Stimulated activated naive CD8-positive, alpha-beta T cell treated with anti-CD3 and anti-CD28 coated beads, Interleukin-15, amount 100 ng/mL, for 72 hours (primary cell): ENCODE measurements at regions not wholly inside any gene's neighbourhood (a gene's known extent, or its start where the extent isn't known, plus 50 kb on each side); places are given as distances from the start of the nearest gene placed in this dataset.
"Not testable (repeated sequence)": the region's sequence is repeated elsewhere in the genome, so short reads cannot be mapped to it uniquely, and the experiment has no call there.

Experiments used
- ATAC-seq: fragments of 150-1000 bp; cut with Tn5 transposase; 2 replicates; pipeline ENCODE4 v1.10.0; 2021; ENCODE audit warnings: mild to moderate bottlenecking, moderate library complexity
- DNase-seq, 2 donors: peaks; one replicate each; pipeline ENCODE4 v3.0.0; 2021 to 2022
- H3K27ac Mint-ChIP-seq, 2 donors: one replicate each; pipeline ENCODE4 v1.8.0; 2022; ENCODE audit warnings: mild to moderate bottlenecking in 2 of 2, mixed read lengths in 2 of 2, moderate library complexity in 2 of 2
- H3K27me3 Mint-ChIP-seq: one replicate; pipeline ENCODE4 v1.8.0; 2022; ENCODE audit warnings: mixed read lengths
- H3K4me1 Mint-ChIP-seq: one replicate; pipeline ENCODE4 v1.8.0; 2022; ENCODE audit warnings: mild to moderate bottlenecking, mixed read lengths
- H3K4me3 Mint-ChIP-seq, 2 donors: one replicate each; pipeline ENCODE4 v1.8.0; 2022; ENCODE audit warnings: mild to moderate bottlenecking in 2 of 2, mixed read lengths in 2 of 2, moderate library complexity in 1 of 2
- H3K9me3 Mint-ChIP-seq, 2 donors: one replicate each; pipeline ENCODE4 v1.8.0; 2022; ENCODE audit warnings: mixed read lengths in 2 of 2

- H3K4me3 Mint-ChIP-seq, H3K27me3 Mint-ChIP-seq, DNase-seq, H3K27ac Mint-ChIP-seq, ATAC-seq: not testable (repeated sequence)
- Mint-ChIP-seq H3K9me3 (peaks cover 42 to 62% of the 10 kb centered on the region in 2 donors), H3K4me1 (peaks cover 49% of the 10 kb centered on the region)
Observed at GRCh38 chr11:14573539-14574057, 53.4 kb upstream of the PSMA1 start.

- no peak for DNase-seq
- Mint-ChIP-seq H3K4me1 (peaks cover 53% of the 10 kb centered on the region), H3K4me3 (peak overlapping the region in 1 of 2 donors; percentile 62)
Observed at GRCh38 chr11:14577292-14577691, 57.1 kb upstream of the PSMA1 start.

GRCh38 chr11:14577835-14578529 is 57.8 kb upstream of the PSMA1 start:
- DNase-seq = peak; percentile 21 to 36
- peak overlapping the region; percentile 64 to 79 for H3K27ac Mint-ChIP-seq
- ATAC-seq = peak; percentile 62
- H3K9me3 Mint-ChIP-seq = peaks cover 33 to 41% of the 10 kb centered on the region in 2 donors
- no peaks in the 10 kb centered on the region for H3K27me3 Mint-ChIP-seq
- H3K4me3 Mint-ChIP-seq = peak overlapping the region; percentile 13 to 62
- H3K4me1 Mint-ChIP-seq = peaks cover 50% of the 10 kb centered on the region

More at GRCh38 chr11:14577292-14577691, 57.1 kb upstream of the PSMA1 start:
- ATAC-seq = peak; percentile 37
- Mint-ChIP-seq H3K9me3 (peaks cover 38 to 46% of the 10 kb centered on the region in 2 donors), H3K27ac (no peak overlapping the region), H3K27me3 (no peaks in the 10 kb centered on the region)

GRCh38 chr11:14578541-14578956 is 58.4 kb upstream of the PSMA1 start:
- peak; percentile 99 for ATAC-seq

GRCh38 chr11:14579646-14580045 is 59.5 kb upstream of the PSMA1 start:
- H3K4me1 Mint-ChIP-seq = peaks cover 60% of the 10 kb centered on the region
- H3K9me3 Mint-ChIP-seq = peaks cover 35 to 36% of the 10 kb centered on the region in 2 donors
- DNase-seq (no peak), ATAC-seq (no peak)
- H3K4me3 Mint-ChIP-seq = no peak overlapping the region
- H3K27ac Mint-ChIP-seq = peak overlapping the region in 1 of 2 donors; percentile 79
- no peaks in the 10 kb centered on the region for H3K27me3 Mint-ChIP-seq

More at GRCh38 chr11:14578541-14578956, 58.4 kb upstream of the PSMA1 start:
- Mint-ChIP-seq H3K27ac (peak overlapping the region; percentile 52 to 79), H3K4me3 (peak overlapping the region; percentile 13 to 14), H3K27me3 (no peaks in the 10 kb centered on the region), H3K4me1 (peaks cover 54% of the 10 kb centered on the region), H3K9me3 (peaks cover 38 to 46% of the 10 kb centered on the region in 2 donors)
- DNase-seq = peak; percentile 61 to 75

GRCh38 chr11:14582793-14583192 is 60.8 kb upstream of the PDE3B start:
- Mint-ChIP-seq H3K4me3 (no peak overlapping the region), H3K27ac (peak overlapping the region in 1 of 2 donors; percentile 2), H3K9me3 (peaks cover 17 to 20% of the 10 kb centered on the region in 2 donors), H3K27me3 (no peaks in the 10 kb centered on the region), H3K4me1 (peaks cover 72% of the 10 kb centered on the region)
- ATAC-seq (no peak), DNase-seq (no peak)

- H3K9me3 Mint-ChIP-seq = peaks cover 17 to 19% of the 10 kb centered on the region in 2 donors
- peaks cover 70% of the 10 kb centered on the region for H3K4me1 Mint-ChIP-seq
Observed at GRCh38 chr11:14583252-14584034, 60.2 kb upstream of the PDE3B start.

GRCh38 chr11:14584035-14584363 is 59.6 kb upstream of the PDE3B start:
- peaks cover 17 to 19% of the 10 kb centered on the region in 2 donors for H3K9me3 Mint-ChIP-seq
- H3K4me3 Mint-ChIP-seq = no peak overlapping the region
- DNase-seq (no peak), ATAC-seq (no peak)
- H3K27ac Mint-ChIP-seq = peak overlapping the region in 1 of 2 donors; percentile 75
- peaks cover 64% of the 10 kb centered on the region for H3K4me1 Mint-ChIP-seq
- no peaks in the 10 kb centered on the region for H3K27me3 Mint-ChIP-seq

More at GRCh38 chr11:14583252-14584034, 60.2 kb upstream of the PDE3B start:
- Mint-ChIP-seq H3K27ac (peak overlapping the region in 1 of 2 donors; percentile 75), H3K4me3 (no peak overlapping the region), H3K27me3 (no peaks in the 10 kb centered on the region)
- no peak for ATAC-seq
- DNase-seq = no peak

- Mint-ChIP-seq H3K4me1 (peaks cover 59% of the 10 kb centered on the region), H3K4me3 (no peak overlapping the region), H3K27ac (peak overlapping the region in 1 of 2 donors; percentile 60), H3K27me3 (no peaks in the 10 kb centered on the region), H3K9me3 (peaks cover 17 to 19% of the 10 kb centered on the region in 2 donors)
- ATAC-seq (no peak), DNase-seq (no peak)
Observed at GRCh38 chr11:14584595-14584994, 59.0 kb upstream of the PDE3B start.

GRCh38 chr11:14585438-14585837 is 58.2 kb upstream of the PDE3B start:
- Mint-ChIP-seq H3K27ac (peak overlapping the region; percentile 16 to 59), H3K9me3 (peaks cover 11 to 17% of the 10 kb centered on the region in 2 donors), H3K4me3 (no peak overlapping the region), H3K4me1 (peaks cover 59% of the 10 kb centered on the region), H3K27me3 (no peaks in the 10 kb centered on the region)
- DNase-seq (no peak), ATAC-seq (no peak)

GRCh38 chr11:14587258-14587657 is 56.3 kb upstream of the PDE3B start:
- no peak for DNase-seq
- H3K4me3 Mint-ChIP-seq = no peak overlapping the region
- peaks cover 15 to 22% of the 10 kb centered on the region in 2 donors for H3K9me3 Mint-ChIP-seq
- H3K27me3 Mint-ChIP-seq = no peaks in the 10 kb centered on the region
- H3K4me1 Mint-ChIP-seq = peaks cover 64% of the 10 kb centered on the region
- ATAC-seq = no peak
- H3K27ac Mint-ChIP-seq = peak overlapping the region; percentile 55 to 61

GRCh38 chr11:14588681-14589080 is 54.9 kb upstream of the PDE3B start:
- Mint-ChIP-seq H3K27ac (no peak overlapping the region), H3K4me1 (peaks cover 54% of the 10 kb centered on the region), H3K9me3 (peaks cover 12 to 16% of the 10 kb centered on the region in 2 donors), H3K4me3 (no peak overlapping the region), H3K27me3 (no peaks in the 10 kb centered on the region)
- no peak for ATAC-seq
- no peak for DNase-seq

GRCh38 chr11:14589421-14589820 is 54.2 kb upstream of the PDE3B start:
- DNase-seq (no peak), ATAC-seq (no peak)
- H3K27ac Mint-ChIP-seq = no peak overlapping the region
- H3K4me1 Mint-ChIP-seq = peaks cover 52% of the 10 kb centered on the region
- peaks cover 12 to 16% of the 10 kb centered on the region in 2 donors for H3K9me3 Mint-ChIP-seq
- no peaks in the 10 kb centered on the region for H3K27me3 Mint-ChIP-seq
- H3K4me3 Mint-ChIP-seq = no peak overlapping the region

GRCh38 chr11:14591046-14591445 is 52.6 kb upstream of the PDE3B start:
- Mint-ChIP-seq H3K4me1 (peaks cover 40% of the 10 kb centered on the region), H3K27ac (peak overlapping the region in 1 of 2 donors; percentile 45), H3K9me3 (peaks cover 15 to 16% of the 10 kb centered on the region in 2 donors)
- not testable (repeated sequence) for ATAC-seq, H3K4me3 Mint-ChIP-seq, H3K27me3 Mint-ChIP-seq, DNase-seq

- no peak overlapping the region for H3K27ac Mint-ChIP-seq
Observed at GRCh38 chr11:14593671-14594070, 49.9 kb upstream of the PDE3B start.

More at GRCh38 chr11:14593671-14594070, 49.9 kb upstream of the PDE3B start:
- Mint-ChIP-seq H3K4me3 (no peak overlapping the region), H3K27me3 (no peaks in the 10 kb centered on the region), H3K4me1 (peaks cover 22% of the 10 kb centered on the region), H3K9me3 (peaks cover 32 to 38% of the 10 kb centered on the region in 2 donors)
- DNase-seq (no peak), ATAC-seq (no peak)
